Fibroblast of mammary gland (primary cell): ENCODE measurements at regions not wholly inside any gene's neighbourhood (a gene's known extent, or its start where the extent isn't known, plus 50 kb on each side); places are given as distances from the start of the nearest gene placed in this dataset.

Experiments used
- DNase-seq: peaks from one replicate; pipeline ENCODE4 v3.0.0-alpha.2; 2010; ENCODE audit warnings: low read depth
- H3K4me3 ChIP-seq: 2 replicates; pipeline ENCODE4 v1.5.1; 2011; ENCODE audit warnings: low read depth, mild to moderate bottlenecking, low read length, moderate library complexity; ENCODE audit not compliant: control insufficient read depth
- TF ChIP-seq, protein P1 (sequence below): conservative IDR thresholded peaks from 2 replicates; pipeline ENCODE4 v1.5.1; 2011; ENCODE audit warnings: low read depth, low read length, inconsistent platforms; ENCODE audit not compliant: control insufficient read depth, insufficient read depth

DNA sequence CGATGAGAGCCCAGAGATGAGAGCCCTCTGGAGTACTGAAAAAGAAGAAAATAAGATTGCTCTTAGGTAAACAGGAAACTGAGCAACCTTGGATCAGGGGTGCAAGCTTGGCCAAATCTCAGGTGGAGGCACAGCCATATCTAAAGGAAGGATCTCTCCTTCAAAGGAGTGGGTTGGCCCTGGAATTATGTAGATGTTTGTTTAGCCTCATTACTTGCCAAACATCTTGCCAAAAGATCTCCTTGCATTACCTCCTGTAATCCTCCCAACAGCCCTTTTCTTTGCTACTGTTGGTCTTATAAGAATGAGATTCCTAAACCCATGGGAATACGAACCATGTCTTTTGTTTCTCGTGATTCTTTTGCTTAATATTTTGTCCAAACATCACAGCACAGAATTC is 332.6 kb upstream of the NCKAP5 start:
- DNase-seq, result no peak
- no peak overlapping the region for H3K4me3 ChIP-seq
- TF ChIP-seq, protein P1, sequence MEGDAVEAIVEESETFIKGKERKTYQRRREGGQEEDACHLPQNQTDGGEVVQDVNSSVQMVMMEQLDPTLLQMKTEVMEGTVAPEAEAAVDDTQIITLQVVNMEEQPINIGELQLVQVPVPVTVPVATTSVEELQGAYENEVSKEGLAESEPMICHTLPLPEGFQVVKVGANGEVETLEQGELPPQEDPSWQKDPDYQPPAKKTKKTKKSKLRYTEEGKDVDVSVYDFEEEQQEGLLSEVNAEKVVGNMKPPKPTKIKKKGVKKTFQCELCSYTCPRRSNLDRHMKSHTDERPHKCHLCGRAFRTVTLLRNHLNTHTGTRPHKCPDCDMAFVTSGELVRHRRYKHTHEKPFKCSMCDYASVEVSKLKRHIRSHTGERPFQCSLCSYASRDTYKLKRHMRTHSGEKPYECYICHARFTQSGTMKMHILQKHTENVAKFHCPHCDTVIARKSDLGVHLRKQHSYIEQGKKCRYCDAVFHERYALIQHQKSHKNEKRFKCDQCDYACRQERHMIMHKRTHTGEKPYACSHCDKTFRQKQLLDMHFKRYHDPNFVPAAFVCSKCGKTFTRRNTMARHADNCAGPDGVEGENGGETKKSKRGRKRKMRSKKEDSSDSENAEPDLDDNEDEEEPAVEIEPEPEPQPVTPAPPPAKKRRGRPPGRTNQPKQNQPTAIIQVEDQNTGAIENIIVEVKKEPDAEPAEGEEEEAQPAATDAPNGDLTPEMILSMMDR, result no peak

DNA sequence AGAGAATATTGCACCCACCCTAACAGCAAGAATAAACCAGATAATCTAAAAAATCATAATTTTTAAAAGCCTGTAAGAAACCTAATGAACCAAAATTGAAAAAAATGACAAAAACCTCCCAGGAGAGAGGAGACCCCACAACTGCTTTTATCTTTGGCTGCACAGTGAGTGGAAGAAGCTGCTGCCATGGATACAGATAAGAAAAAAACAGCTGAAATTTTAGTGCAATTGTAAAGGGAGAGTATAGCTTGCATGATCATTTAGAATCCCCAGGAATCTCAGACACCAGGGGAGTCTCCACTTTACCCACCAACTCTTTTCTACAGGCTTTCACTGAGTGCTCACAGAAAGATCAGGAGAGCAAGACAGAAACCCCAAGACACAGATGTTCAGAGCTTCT is 338.1 kb upstream of the NCKAP5 start:
- TF ChIP-seq, protein P1, result no peak
- no peak for DNase-seq
- no peak overlapping the region for H3K4me3 ChIP-seq

DNA sequence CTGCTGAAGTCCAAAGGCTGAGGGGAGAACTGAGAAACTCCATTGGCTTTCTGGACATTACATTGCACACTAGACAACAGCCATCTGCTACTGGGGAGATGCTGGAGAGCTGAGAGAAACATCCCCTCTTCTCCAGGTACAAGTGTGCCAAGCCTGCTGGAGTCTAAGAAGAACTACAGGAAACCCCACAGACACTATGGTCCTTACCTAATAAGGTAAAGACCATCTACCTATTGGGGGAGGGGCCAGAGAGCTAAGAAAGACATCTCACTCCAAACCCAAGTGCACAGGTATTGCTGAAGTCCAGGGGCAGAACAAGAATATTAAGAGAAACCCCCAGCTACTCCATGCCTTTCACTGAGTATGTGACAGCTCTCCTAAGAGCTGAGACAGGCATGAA is 338.7 kb upstream of the NCKAP5 start:
- TF ChIP-seq, protein P1, result no peak
- no peak overlapping the region for H3K4me3 ChIP-seq
- DNase-seq, result no peak

DNA sequence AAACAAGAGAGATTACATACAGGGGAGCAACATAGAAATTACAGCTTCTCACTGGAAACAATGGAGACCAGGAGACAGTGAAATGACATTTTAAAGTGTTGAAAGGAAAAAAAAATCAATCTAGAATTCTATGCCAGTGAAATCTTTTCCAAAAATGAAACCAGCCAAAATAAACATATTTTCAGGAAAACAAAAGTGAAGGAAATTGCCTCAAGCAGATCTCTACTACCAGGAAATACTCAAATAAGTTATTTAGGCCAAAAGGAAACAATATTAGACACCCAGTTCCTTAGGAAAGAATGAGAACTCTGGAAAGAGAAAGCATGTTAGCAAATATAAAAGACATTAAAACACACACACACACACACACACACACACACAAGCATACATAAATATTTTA is 339.9 kb upstream of the NCKAP5 start:
- H3K4me3 ChIP-seq, result no peak overlapping the region
- TF ChIP-seq, protein P1, result no peak
- no peak for DNase-seq

DNA sequence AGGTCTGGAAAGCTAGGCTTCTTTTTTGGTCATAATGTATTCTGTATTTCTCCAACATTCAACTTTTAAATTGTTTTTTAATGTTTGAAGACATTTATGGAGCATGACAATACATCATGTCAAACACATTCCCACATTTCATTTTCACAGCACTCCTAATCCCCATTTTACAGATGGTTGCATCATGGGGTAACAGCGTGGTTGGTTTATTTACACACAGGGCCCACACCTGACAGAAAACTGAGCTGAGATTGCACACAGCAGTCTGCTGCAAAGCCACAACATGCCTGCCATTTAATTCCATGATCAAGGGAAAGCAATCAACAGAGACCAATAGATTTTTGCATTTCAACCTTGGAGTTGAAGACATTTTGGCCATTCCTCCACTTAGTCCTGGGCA is 335.7 kb upstream of the MGAT5 start:
- TF ChIP-seq, protein P1, result no peak
- H3K4me3 ChIP-seq, result no peak overlapping the region
- no peak for DNase-seq

DNA sequence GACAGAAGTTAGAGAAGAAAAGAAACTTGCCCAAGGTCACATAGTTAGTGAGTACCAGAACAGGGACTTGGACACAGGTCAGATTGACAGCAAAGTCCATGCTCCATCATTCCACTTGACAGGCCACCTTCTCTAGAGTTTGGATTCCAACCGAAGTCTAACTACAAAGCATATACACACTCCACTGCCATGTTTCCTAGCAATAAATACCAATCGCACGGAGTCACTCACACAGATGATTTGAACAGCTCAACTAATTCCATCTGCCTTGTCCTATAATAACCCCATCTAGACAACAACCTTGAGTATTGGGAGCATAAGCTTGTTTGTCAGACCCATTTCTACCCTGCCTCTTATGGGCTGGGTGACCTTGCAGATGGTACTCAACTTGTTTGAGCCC is 334.6 kb upstream of the MGAT5 start:
- H3K4me3 ChIP-seq, result no peak overlapping the region
- TF ChIP-seq, protein P1, result no peak
- DNase-seq, result no peak

DNA sequence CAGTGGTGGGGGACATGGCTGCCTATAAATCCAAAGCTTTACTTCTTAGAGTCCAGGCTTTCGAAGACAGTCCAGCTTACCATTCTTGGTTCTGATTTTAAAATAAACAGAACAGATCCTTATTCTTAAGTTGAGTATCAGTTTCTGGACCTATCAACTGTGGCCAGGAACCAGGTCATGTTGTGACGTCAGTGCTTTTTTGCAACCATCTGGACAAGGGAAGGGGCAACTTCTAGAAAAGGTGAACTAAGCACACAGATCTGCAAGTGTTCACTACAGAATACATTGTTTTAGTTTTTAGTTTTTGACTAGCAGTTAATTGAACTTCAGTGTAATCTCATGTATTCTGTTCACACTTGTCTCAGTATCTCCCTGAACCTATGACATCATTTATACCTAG is 326.0 kb upstream of the MGAT5 start:
- TF ChIP-seq, protein P1, result no peak
- no peak for DNase-seq
- H3K4me3 ChIP-seq, result no peak overlapping the region
